ENCODE measurements at regions not wholly inside any gene's neighbourhood (a gene's known extent, or its start where the extent isn't known, plus 50 kb on each side); places are given as distances from the start of the nearest gene placed in this dataset.
A peak's percentile ranks its signal among the peaks of the same experiment; 100 is the strongest.

GRCh38 chr7:155216475-155217272 lies 81.0 kb upstream of the INSIG1 start:
- H3K79me2 ChIP-seq (ENCODE audit: insufficient read depth, low read length) = no peaks in the 10 kb centered on the region
- no CpG with 5 or more reads among the region's 8 CpGs for WGBS (ENCODE audit: insufficient coverage)
- H3K27me3 Mint-ChIP-seq (ENCODE audit: low read depth in 3 of 3) = peaks cover 4 to 11% (median 8%) of the 10 kb centered on the region in 3 donors
- H3K27me3 ChIP-seq (ENCODE audit: control insufficient read depth in 2 of 2, insufficient read depth in 2 of 2, low read length in 2 of 2) = no peaks in the 10 kb centered on the region
- no peak overlapping the region for H3K4me3 Mint-ChIP-seq
- H3K4me1 ChIP-seq (ENCODE audit: control insufficient read depth in 1 of 2, insufficient read depth in 2 of 2, low read length in 2 of 2) = no peaks in the 10 kb centered on the region
- H3K9me3 Mint-ChIP-seq = no peaks in the 10 kb centered on the region
- H3K36me3 Mint-ChIP-seq = no peaks in the 10 kb centered on the region
- H4K20me1 ChIP-seq (ENCODE audit: insufficient read depth, low read length) = no peaks in the 10 kb centered on the region
- no peak overlapping the region for H3K4me2 ChIP-seq (replicated peaks; ENCODE audit: extremely low read depth, low read length, poor library complexity, severe bottlenecking)
- no peak overlapping the region for H3K4me3 ChIP-seq (replicated peaks in 1 of 3; ENCODE audit: low read depth in 2 of 3, low read length in 3 of 3)
- peak in 1 of 3 donors; percentile 45 for DNase-seq
- no peak overlapping the region for H3K27ac ChIP-seq (ENCODE audit: low read depth in 1 of 2, low read length in 2 of 2)
- no peak overlapping the region for H3K9ac ChIP-seq (ENCODE audit: insufficient read depth, low read length, poor library complexity, severe bottlenecking)
- no peak overlapping the region for H3K27ac Mint-ChIP-seq
- intact Hi-C loops (cut with micrococcal nuclease) = no loop called here
- H3K36me3 ChIP-seq (replicated peaks in 1 of 2; ENCODE audit: control insufficient read depth in 1 of 2, insufficient read depth in 2 of 2, low read length in 2 of 2) = no peaks in the 10 kb centered on the region
- H3K9me3 ChIP-seq (replicated peaks in 1 of 2; ENCODE audit: control insufficient read depth in 1 of 2, insufficient read depth in 1 of 2, low read length in 2 of 2) = no peaks in the 10 kb centered on the region
- no peaks in the 10 kb centered on the region for H3K4me1 Mint-ChIP-seq
- H2AFZ ChIP-seq (ENCODE audit: insufficient read depth, low read depth, low read length, poor library complexity, severe bottlenecking) = no peak overlapping the region
- no peak for TF ChIP-seq CTCF (IDR thresholded peaks at IDR 0.05)

- Histone ChIP-seq H3K79me2 (ENCODE audit: insufficient read depth, low read length) (no peaks in the 10 kb centered on the region), H3K9me3 (replicated peaks in 1 of 2; ENCODE audit: control insufficient read depth in 1 of 2, insufficient read depth in 1 of 2, low read length in 2 of 2) (no peaks in the 10 kb centered on the region), H3K27ac (ENCODE audit: low read depth in 1 of 2, low read length in 2 of 2) (no peak overlapping the region), H3K9ac (ENCODE audit: insufficient read depth, low read length, poor library complexity, severe bottlenecking) (no peak overlapping the region), H4K20me1 (ENCODE audit: insufficient read depth, low read length) (no peaks in the 10 kb centered on the region), H3K4me1 (ENCODE audit: control insufficient read depth in 1 of 2, insufficient read depth in 2 of 2, low read length in 2 of 2) (no peaks in the 10 kb centered on the region), H3K27me3 (ENCODE audit: control insufficient read depth in 2 of 2, insufficient read depth in 2 of 2, low read length in 2 of 2) (no peaks in the 10 kb centered on the region), H3K36me3 (replicated peaks in 1 of 2; ENCODE audit: control insufficient read depth in 1 of 2, insufficient read depth in 2 of 2, low read length in 2 of 2) (no peaks in the 10 kb centered on the region), H3K4me2 (replicated peaks; ENCODE audit: extremely low read depth, low read length, poor library complexity, severe bottlenecking) (no peak overlapping the region), H3K4me3 (replicated peaks in 1 of 3; ENCODE audit: low read depth in 2 of 3, low read length in 3 of 3) (no peak overlapping the region), H2AFZ (ENCODE audit: insufficient read depth, low read depth, low read length, poor library complexity, severe bottlenecking) (no peak overlapping the region)
- peaks cover 4 to 11% (median 8%) of the 10 kb centered on the region in 3 donors for H3K27me3 Mint-ChIP-seq (ENCODE audit: low read depth in 3 of 3)
- no peaks in the 10 kb centered on the region for H3K4me1 Mint-ChIP-seq
- no peaks in the 10 kb centered on the region for H3K9me3 Mint-ChIP-seq
- DNase-seq = no peak
- H3K27ac Mint-ChIP-seq = no peak overlapping the region
- TF ChIP-seq CTCF (IDR thresholded peaks at IDR 0.05) = no peak
- intact Hi-C loops (cut with micrococcal nuclease) = no loop called here
- no peak overlapping the region for H3K4me3 Mint-ChIP-seq
- no CpG with 5 or more reads among the region's 2 CpGs for WGBS (ENCODE audit: insufficient coverage)
- H3K36me3 Mint-ChIP-seq = no peaks in the 10 kb centered on the region
Observed at GRCh38 chr7:155217634-155218033, 80.0 kb upstream of the INSIG1 start.
